Middle frontal gyrus (tissue), 1 donor: ENCODE measurements at regions not wholly inside any gene's neighbourhood (a gene's known extent, or its start where the extent isn't known, plus 50 kb on each side); places are given as distances from the start of the nearest gene placed in this dataset.

Experiments
- DNase-seq: peaks from one replicate; pipeline ENCODE4 v3.0.0-alpha.2; 2015; ENCODE audit warnings: low spot score; ENCODE audit errors: extremely low spot score

DNA sequence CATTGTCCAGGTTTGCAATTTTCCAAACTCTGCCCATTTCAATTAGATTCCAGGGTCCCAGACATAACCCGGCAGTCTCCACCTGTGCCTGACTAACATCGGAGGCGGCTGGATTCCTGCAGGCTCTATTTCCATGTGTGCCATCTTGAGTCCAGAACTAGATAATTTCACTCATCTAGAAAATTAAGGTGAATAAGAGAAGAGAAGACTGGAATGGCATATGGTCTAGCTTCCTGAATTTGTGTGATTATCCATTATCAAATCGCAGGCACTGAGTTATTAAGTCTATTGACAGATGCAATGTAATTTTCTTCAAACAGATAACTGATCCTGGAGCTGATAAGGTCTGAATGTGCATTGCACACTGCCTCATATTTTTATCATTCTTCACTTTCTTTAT, 305.2 kb downstream of the ETAA1 start:
- no peak for DNase-seq

DNA sequence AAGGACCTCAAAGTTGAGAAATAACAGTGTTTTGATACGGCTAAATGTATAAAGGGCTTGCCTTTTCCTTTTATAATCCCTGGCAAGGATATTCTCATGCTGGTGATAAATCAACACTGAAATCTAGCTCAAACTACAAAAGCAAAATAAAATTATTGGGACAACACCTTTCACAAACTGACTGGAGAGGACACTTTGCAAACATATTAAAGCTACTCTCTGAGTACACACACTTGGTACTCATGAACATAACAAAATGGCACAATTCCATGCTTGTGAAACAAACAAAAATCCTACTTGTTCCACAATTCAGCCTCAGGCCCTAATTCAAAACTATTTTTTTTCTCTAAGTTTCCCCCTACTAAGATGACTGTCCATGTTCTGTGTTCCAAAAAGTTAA, 305.8 kb downstream of the ETAA1 start:
- no peak for DNase-seq

DNA sequence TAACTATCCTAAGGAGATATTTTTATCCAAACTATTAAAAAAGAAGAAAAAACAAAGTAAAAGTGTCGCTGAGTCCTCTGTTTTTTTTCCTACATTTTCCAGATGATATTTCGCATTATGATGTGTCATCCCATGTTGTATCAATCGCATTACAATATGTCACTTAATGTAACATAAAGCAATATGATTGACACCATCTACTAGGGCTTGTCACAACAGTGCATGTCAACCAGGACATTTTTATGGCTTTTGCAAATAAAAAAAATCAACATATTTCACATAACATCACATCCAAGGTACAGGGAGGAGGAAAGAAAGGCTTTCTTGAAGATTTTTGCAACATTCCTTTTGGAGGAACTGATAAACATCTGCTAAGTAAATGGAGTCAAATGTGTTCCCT, 308.9 kb downstream of the ETAA1 start:
- DNase-seq = no peak

DNA sequence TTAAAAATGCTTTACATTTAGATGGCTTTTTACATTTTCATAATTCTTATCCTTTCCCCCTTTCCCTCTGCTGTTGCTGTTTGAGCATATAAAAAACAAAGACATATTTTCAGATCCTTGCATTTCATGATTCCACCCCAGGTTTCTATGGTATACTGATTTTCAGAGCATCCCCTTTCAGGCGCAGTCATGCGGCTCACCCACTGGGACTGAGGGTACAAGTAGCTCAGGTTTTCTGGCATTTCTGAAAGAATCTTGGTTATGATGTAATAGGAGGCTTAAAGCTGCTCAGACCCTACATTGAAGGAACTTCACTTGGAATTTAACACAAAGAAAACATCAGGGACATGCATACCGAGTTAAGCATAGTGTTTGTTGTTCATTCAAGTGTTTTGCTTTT, 310.8 kb downstream of the ETAA1 start:
- no peak for DNase-seq

DNA sequence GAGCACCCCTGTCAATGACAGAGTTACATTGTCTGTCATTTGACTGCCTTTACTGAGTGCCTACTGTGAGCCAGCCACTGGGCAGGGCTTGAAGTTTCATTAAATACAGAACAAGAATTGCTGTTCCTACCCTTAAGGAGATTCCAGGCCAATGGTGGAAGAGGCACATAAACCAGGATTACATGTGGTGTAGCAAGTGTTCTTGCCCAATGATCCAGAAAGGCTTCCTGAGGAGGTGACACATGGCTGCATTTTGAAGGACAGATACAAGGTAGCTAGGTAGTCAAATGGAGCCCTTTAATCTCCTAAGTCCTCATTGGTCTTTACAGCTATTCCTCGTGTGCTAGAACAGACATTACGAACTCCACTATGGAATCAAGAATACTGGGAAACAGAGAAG, 312.7 kb downstream of the ETAA1 start:
- DNase-seq = no peak

DNA sequence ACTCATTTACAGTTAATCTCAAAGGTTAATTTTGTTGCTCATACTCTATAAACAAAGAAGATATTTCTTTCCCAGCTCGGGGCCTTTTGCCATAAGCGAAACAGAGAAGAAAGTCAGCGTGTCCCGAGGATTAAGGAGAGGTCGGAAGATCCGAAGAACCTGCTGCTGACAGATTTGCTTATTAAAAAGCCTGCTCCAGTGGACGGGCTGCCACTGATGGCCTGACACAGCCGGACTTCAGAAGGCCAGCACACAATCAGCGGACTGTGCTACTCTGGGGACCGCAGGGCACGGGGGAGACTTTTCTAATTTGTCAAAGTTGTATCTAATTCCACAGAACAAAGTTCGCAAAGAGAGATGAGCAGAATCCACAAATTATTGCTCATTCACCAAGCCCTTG, 315.4 kb downstream of the ETAA1 start:
- DNase-seq = no peak

DNA sequence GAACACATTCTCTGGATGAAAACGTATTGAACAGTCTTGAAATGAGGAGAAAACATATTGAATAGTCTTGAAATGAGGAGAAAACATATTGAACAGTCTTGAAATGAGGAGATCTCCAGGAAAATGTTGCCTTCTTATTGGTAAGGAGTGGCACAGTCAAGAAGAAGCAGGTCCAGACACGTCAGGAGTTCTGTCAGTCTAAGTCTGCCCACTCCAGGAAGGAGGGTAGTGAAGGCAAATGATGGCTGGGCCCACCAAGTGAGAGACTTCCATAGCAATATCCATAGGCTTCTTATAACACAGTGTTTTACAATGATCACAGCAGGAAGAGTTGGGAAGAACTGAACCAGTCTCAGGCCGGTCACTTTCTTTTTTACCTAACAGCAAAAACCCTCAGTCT, 316.2 kb downstream of the ETAA1 start:
- no peak for DNase-seq

DNA sequence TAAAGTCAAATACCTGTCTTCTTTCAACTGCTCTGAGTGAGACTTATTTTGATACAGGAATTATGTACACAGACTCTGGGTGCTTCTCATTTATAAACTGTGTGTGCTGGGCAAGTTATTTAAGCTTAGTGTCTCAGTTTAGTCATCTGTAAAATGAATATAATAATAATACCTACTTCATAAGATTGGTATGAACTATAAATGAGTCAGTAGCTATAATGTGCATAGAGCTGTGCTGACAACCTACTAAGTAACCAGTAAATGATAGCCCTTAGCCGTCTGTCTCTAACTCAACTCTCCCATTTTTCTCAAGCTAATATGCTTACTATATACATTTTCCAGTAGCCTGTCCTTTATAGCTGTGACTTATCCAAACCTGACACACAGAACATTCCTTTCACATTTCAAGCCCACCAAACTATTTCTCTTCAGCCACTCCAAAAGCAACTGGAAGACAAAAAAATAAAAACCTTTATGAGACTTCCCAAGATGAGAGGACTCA, 319.8 kb downstream of the ETAA1 start:
- DNase-seq = no peak

DNA sequence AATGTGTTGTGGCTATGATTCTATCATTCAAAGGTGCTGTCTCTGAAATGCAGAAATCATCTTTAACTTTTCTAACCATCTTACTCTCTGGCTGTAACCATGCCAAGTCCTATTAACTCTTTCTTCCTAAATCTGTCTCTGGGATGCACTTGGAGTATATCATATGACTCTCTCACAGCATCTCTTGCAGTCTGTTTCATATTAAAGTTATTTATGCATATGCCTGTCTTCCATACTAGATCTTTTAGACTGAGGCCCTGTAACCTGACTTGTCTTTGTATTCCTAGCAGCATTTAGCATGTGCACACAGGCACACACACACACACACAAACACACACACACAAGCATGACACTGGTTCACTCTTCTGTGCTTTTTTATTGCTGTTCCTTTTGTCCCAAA, 320.6 kb downstream of the ETAA1 start:
- DNase-seq = no peak

DNA sequence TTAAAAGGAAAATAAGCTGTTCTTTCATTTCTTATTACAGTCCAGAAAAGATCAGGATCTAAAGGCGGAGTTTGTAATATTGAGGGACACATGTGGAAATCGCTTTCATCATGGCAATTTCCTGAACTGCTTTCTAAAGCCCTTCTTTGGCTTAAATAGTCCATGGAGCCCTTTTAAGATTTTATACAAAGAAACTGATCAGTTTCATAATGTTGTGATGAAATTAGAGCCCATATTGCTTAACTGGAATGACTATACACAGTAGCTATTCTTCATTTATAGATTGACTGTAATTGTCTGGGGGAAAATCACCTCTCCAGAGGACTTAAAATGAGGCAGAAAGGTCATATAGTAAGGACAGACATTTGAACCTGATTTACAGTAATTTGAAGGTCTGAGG, 322.2 kb downstream of the ETAA1 start:
- DNase-seq = no peak

DNA sequence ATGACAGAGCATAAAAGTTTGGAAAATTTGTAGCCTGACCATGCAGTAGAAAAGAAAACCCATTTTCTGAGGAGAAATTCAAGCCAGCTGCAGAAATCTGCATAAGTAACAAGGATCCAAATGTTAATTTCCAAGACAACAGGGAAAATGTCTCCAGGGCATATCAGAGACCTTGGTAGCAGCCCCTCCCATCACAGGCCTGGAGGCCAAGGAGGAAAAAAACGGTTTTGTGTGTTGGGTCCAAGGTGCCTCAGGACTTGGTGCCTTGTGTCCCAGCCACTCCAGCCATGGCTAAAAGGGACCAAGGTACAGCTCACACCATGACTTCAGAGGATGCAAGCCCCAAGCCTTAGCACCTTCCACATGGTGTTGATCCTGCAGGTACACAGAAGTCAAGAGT, 324.4 kb downstream of the ETAA1 start:
- DNase-seq = no peak

DNA sequence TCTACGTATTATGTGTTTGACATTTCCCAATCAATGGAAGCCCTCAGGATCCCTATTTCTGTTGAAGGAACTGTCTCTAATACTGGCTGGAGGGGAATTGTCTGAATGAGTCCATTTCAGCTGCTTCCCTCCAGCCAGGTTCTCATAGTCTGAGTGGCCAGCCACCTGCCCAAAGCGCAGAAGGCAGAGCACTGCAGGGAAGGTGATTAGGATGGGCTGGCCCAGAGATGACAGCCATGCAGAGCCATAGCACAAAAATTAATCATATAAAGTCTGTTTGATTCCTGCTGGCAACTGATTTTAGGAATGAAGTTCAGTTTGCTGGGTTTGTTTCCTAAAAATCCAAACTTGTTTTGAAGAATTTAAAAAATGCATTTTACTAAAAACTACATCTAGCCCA, 327.1 kb downstream of the ETAA1 start:
- no peak for DNase-seq

DNA sequence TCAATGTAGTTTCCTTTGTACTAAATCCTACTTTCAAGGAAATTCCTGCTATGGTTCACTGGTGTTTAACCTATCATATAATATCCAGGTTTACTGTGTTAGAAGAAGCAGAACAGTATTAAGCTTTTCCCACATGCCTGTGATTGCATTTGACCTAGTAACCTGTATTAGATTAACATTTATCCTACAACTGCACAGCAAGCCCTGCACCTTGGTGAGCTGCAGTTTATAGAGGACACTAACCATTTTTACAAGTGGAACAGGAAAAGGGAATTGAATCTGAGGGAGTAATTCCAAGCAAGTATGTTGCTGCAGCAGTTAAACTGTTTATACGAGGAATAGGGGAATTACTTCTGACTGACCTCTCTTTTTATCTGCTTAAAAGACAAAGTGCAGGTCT, 328.6 kb downstream of the ETAA1 start:
- no peak for DNase-seq

DNA sequence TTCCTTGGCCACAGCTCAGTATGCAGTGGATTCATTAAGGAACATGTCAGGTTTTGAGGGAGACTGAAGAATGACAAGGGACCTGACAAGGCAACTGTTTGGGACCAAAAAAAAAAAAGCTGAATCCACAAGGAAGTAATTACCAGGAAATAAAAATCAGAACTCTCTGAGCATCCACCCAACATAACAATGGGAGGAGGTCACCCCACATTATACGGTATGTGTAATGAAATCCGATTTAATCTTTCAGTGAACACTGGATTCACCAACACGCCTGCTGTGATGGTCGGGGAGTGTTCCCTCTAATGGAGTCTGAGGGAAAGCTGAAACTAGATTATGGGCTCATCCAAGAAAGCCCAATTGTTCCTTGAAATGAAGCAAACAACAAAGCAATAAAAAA, 329.3 kb downstream of the ETAA1 start:
- DNase-seq = no peak

DNA sequence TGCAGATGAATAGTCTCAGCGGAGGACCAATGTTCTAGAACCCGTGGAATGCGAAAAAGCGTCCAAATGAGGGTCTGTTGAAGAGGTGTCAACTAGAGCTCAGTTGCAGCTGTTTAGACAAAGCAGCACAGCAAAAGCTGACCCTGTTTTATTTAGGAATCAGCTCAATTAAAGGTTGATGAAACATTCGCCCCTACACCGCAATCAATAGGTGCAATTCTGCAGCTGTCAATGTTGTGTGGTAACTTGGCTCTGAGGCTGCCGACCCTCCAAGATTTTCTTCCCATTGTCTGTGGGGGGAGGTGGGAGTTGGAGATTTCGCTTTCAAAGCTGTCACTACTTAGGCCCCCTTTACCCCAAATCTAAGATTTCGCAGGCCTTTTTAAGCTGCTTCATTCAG, 330.0 kb downstream of the ETAA1 start:
- DNase-seq = no peak

DNA sequence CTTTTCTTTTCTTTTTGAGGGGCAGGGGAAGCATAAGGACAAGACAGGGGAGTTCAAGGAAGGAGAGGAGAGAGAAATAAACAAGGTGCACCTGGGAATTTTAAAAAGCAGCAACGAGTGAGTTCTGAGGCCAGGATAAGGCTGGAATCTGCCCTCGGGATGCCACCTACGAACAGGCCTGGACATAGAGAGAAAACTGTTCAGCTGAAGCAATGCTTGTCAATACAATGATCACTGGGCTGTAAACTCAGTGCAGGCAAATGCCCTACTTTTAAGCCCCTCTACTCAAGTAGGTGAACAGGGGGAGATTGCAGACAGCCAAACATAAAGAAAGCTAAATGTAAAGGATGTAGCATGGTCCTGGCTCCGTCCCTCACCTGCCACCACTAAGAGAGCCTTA, 330.5 kb downstream of the ETAA1 start:
- no peak for DNase-seq

DNA sequence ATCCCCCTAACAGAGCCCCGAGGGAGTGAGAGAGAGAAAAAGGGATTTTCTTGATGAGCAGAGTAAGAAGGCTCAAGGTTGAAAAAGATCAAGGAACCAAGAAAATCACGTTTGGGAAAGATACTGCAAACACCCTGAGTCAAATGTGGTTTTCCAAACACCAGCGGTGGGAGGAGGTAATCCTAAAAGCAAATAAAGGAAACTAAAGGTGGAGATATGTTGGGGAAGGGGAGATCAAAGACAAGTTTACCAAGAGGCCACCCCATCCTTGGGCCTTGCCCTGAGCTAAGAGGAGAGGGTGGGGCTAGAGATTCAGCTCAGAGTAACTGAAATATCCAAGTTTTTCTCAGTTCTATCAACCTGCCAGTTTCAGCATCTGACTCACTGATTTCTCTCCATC, 332.3 kb downstream of the ETAA1 start:
- no peak for DNase-seq

DNA sequence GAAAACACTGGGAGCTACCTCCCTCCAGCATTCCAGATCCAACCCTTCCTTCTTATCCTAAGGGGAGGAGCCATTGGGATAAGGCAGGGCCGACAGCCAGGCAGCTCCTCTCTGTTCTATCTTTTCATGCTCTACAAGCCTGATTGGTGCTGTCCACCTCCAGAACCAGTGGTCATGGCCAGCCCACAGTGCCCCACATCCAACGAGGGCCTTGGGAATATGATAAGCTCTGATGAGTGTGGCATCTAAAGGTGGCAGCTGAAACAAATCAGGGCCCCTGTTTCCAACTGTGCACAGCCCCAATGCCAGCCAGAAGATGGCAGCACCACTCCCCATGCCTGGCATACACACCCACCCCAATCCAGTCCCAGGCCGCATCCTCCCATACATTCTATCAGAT, 329.3 kb downstream of the C1D start:
- DNase-seq = no peak

DNA sequence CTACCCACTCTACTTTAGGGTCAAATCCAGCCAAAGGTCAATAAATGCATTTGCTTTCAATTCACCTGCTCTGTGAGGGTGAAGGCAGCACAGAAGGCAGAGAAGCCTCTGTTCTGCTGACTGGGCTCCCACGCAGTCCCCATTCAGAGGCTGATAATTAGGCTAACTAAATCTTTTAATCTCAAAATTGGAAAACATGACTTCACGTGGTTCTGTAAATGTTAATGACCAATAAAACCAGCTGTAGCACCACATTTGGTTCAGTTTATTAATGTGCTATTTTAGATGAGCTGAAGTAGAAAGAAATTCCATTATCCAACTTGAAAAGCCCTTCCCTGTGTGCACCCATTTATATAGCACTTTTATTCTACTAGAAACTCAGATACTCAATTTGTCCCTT, 310.6 kb downstream of the C1D start:
- no peak for DNase-seq

DNA sequence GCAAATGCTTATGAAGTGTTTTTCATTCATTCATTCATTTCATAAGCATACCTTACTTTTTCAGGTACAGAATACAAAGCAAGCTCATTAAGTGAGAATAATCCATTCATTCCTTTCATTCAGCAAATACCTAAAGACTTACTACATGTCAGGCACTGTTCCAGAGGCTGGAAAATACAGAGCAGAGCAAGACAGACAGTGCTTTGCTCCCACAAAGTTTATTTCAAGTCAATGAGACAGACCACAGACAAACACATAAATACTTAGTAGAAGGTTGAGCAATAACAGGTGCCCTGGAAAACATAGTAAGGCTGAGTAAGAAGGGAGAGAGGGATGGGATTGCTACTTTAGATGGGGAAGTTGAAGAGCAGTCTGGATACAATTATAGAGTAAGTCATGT, 309.8 kb downstream of the C1D start:
- no peak for DNase-seq

DNA sequence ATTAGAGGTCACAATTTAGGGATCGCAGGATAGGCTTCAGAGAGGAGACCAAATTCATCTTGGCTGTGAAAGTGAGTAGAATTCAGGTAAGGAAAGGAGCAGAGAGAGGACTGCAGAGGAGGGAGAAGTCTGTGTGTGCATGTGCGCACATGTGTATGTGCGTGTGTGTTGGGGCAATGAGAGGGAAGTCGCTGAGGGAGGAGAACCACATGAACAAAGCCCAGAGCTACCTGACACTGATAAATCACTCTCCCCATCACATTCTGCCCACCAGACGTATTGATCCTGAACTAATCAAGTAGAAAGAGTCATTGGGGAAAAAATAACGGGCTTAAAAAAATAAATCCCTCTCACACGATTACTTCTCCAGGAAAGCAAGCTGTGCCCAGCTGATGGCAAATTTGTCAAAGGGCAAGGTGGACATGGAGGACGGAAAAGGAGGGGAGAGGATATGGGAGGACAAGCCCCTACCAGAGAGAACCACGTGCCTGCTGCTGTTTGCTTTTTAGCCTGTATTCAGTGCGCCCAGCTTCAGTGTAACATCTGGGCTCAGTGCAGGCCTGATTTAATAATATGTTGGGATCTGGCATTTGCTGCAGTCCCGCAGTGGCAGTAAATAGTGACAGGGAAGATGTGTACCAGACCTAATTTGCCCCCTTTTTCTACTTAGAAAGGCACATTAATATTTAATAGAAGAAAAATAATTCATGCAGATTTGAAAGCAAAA, 307.5 kb downstream of the C1D start:
- DNase-seq = no peak

DNA sequence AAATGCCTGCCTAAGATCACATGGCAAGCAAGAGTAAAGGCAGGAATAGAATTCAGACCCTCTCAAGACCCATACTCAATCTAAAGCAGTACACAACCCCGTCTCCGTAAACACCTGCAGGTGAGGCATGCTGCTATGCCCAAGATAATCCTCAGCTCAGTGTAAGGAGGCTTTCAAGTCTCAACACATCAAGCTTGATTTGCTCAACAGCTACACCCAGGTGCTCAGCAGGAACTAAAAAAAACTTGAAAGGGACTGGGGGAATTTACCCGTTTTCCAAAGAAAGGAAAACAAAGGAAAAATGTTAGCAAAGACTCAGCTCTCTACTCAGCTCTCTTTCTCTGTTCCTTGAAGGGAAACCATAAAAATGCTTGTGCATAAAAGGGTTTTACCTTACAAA, 301.8 kb downstream of the C1D start:
- no peak for DNase-seq

DNA sequence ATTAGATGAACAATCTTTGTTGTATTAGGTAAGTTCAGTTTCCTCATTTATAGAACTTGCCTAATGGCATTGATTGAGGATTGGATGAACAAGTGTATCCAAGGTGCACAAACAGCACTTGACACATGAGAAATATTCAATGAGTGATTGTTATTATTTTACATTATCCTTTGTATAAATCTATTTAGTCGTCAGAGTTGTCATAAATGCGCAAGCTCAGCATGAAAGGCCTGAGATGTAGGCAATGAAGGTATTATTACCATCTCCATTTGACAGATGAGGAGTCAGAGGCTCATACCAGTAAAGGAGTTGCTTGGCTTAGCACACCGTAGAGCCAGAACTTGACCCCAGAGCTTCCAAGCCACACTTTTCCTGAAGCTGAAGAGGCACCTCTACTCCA, 291.4 kb downstream of the C1D start:
- DNase-seq = no peak
